ENCODE measurements at regions not wholly inside any gene's neighbourhood (a gene's known extent, or its start where the extent isn't known, plus 50 kb on each side); places are given as distances from the start of the nearest gene placed in this dataset.

DNA sequence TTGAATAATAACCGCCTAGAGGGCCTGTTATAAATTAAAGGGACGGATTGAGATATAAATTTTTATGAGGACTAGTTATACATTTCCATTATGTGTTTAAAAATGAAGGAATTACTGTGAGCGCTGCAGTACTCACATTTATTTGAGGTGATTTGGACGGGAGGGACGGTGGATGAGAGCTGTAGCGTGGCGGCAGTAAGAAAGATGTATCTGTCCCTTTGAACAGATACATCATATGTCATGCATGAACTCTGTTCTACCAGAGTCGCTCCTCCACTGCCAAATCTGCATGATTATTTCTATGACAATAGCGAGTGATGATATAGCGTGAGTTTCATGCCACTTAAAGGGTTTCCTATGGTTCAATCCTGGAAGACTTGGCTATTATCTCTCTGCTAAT is 538.8 kb downstream of the MCTP2 start:
- DNase-seq = no peak

DNA sequence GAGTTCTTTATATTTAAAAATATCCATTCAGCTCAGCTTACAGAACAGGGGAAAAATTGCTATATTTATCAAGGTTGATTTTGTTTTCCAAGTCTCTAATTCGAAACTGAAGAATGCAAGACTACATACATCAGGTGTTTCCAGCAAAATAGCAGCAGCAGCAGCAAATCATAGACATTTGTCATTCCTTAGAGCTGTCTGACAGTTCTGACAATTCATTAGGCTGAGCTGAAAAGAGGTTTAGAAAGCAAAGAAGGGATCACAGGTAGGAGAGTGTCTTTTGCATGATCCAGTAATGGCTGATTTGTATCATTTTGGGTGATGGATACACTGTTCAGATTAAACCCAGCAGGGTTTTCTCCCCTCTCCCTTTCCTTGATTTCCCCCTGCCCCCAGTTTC is 545.7 kb downstream of the MCTP2 start:
- no peak for DNase-seq

DNA sequence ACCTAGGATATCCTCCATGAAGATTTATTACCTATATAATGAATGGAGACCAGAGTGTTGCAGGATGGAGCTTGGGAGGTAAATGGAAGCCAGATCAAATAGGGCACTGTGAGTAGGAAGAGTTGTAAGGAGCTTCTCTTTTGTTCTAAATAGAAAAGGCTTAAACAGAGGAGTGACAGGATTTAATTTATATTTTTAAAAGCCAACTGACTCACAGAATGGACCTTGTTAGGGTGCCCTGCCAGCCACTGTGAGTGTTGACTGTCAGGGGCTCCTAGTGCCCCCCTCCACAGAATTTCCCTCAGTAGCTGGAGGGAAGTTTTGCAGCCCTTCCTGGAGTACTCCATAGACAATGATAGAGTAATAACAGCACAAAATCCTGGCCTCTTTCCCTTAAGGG is 547.5 kb downstream of the MCTP2 start:
- DNase-seq = no peak

GRCh38 chr15:94780166-94780565 is 548.8 kb downstream of the MCTP2 start:
- DNase-seq = no peak

GRCh38 chr15:94785091-94785490 is 553.7 kb downstream of the MCTP2 start:
- no peak for DNase-seq

GRCh38 chr15:94791008-94791407 is 559.6 kb downstream of the MCTP2 start:
- DNase-seq = no peak

DNA sequence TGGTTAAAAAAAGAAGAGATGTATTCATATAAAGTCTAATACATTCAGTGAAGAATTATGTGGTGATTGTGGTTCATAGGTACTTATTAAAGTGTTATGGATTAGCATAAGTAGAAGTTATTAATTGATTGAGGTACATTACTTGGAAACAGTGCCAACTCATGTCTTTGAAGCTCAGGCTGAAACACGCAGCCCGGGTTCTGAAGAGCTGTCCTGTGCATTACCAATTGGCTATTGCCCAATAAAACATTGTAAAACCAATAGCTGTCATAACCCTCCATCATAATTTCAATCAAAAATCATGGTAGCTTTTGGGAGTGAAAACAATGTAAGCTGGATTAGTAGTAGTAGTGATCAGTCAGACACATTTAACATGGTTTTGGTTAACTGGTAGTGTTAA is 560.1 kb downstream of the MCTP2 start:
- DNase-seq = no peak

GRCh38 chr15:94792196-94792595 is 560.8 kb downstream of the MCTP2 start:
- DNase-seq = no peak

- no peak for DNase-seq
These were observed 561.8 kb downstream of the MCTP2 start for GRCh38 chr15:94793207-94793606.

- DNase-seq = no peak
These were observed 562.3 kb downstream of the MCTP2 start for GRCh38 chr15:94793641-94794040.

DNA sequence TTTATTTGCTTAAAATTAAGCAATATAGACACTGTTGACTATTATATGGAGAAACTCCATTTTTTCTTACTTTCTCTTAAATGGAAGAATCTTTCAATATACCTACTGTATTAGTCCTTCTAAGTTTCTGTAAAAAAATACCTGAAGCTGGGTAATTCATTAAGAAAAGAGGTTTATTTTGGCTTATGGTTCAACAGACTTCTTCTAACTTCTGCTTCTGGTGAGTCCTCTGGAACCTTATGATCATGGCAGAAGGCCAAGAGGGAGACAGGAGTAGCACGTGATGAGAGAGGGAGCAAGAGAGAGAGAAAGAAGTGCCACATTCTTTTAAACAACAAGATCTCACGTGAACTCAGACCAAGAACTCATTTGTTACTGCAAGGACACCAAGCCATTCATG is 573.3 kb downstream of the MCTP2 start:
- DNase-seq = no peak

- no peak for DNase-seq
These were observed 583.9 kb downstream of the MCTP2 start for GRCh38 chr15:94815110-94815731.

GRCh38 chr15:94815914-94816313 is 584.6 kb downstream of the MCTP2 start:
- no peak for DNase-seq

DNA sequence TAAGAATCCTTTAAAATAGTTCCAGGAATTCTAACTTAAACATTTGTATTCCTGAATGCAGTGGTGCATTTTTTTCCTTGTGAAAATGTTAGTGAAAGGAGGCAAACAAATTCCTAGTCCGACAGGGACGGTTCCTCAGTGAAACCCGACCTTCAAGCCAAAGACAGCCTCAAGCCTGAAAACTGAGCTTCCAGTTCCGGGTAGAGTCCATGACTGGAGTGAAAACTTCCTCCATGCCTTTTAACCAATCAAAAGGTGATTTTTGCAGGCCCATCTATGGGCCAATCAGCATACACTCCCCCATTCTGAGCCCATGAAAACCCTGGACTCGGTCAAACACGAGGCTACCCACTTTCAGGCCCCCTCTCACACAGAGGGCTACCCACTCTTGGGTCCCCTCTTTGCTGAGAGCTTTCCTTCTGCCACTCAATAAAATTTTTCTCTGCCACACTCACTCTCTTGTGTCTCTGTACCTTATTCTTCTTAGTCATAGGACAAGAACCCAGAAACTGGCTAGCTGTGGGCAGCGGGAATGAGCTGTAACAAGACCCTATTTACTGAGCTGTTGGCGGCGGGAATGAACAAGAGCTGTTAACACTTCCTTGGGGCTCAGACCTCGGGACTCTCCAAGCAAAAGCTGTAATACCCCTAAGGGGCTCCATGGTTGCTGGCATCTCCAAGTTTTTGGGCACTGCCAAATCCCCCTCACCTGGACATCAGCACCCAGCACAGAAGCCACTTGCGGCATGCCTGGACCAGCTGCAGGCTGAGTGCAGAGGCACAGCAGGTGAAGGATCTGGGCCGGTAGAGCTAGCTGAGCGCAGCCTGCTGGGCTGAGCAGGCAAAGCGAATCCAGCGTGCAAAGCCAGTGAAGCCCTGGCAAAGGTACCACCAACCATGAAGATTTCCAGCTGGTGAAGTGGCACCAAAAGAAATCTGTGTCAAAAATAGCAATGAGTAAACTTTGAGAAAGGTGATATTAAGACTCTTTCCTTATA is 598.8 kb downstream of the MCTP2 start:
- DNase-seq = no peak

- DNase-seq = no peak
These were observed 602.6 kb downstream of the MCTP2 start for GRCh38 chr15:94834000-94834399.

DNA sequence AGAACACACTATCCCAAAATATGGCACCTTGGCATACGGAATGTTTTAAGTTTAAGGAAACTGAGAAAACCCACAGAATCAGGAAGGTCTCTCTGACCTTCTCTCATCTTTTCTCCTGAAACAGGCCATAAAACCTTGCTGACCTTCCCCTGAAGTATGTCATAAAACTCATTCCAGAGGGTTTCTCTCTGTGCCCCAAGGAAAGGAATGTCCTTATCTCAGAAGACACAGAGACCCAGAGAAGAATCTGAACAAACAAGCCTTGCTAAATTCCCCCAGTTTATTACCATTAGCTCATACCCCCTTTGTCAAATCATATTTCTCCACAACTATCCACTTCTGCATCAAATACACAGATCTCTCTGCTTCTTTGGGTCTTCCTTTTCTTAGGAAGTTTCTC is 603.1 kb downstream of the MCTP2 start:
- DNase-seq = no peak

DNA sequence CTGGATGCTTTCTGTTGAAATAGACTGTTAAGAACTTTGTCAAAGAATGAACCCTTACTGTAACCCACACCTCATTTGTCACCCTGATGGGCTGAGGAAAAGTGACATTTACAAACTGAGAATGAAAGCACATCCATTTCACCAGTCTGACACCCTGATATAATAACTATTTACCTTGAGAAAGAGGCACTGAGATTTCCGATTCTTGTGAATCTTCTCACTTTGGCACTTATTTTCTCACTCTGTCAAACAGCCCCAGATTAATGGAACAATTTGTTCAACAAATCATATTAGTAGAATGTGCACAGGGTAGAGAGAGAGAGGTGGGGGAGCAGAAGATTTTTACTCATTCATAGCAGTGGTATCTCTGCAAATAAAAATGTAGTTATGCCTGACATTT is 606.9 kb downstream of the MCTP2 start:
- no peak for DNase-seq

- no peak for DNase-seq
These were observed 609.7 kb downstream of the MCTP2 start for GRCh38 chr15:94840794-94841783.

DNA sequence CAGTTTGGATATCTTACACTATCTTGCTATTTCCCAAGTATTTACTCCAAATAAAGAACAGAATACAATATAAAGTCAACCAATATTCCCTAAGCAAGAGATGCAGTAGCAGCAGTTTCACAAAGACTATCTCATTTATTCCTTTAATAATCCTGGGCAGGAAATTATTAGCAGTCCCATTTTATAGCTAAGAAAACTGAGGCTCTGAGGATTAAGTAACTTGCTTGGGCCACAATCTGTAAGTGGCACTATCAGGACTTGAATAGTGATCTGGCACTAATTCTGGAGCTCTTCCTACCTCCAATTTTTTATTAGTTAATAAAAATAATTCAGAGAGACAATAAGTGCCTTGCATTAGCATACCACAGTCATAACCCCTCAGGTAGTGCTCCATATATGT is 611.7 kb downstream of the MCTP2 start:
- no peak for DNase-seq

- no peak for DNase-seq
These were observed 612.8 kb downstream of the MCTP2 start for GRCh38 chr15:94844198-94844537.

- DNase-seq = no peak
These were observed 613.4 kb downstream of the MCTP2 start for GRCh38 chr15:94844538-94845389.

DNA sequence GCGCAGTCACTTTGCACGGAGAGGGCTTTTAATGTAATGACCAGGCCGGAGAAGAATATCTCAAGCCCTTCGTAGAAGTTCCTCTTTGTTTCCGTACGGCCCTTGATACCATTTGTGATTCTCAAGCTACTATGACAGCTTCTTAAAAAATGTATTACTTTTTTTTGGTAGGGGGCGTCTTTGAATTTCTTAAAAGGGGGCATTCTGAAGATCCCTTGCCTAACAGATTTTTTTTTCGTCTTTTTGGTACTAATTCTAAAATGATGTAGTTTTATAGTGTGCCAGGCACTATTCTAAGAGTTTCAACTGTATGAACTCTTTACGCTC is 614.0 kb downstream of the MCTP2 start:
- no peak for DNase-seq
